A673 (cell line): ENCODE measurements at regions not wholly inside any gene's neighbourhood (a gene's known extent, or its start where the extent isn't known, plus 50 kb on each side); places are given as distances from the start of the nearest gene placed in this dataset.

Experiments
- CTCF ChIP-seq: fragments of 300-800, 200-600 bp; sonication (generic); conservative IDR thresholded peaks from 2 replicates; pipeline ENCODE4 v1.5.1; 2017; ENCODE audit warnings: low read depth, mild to moderate bottlenecking, antibody characterized with exemption, low read length, moderate library complexity, mixed read lengths
- EZH2 ChIP-seq: fragments of 200-600 bp; sonication (generic); IDR thresholded peaks from 2 replicates; pipeline ENCODE4 v1.6.1; 2017; ENCODE audit warnings: borderline replicate concordance, low read depth, mild to moderate bottlenecking, mixed read lengths, antibody characterized with exemption, low read length; ENCODE audit not compliant: poor library complexity, severe bottlenecking

- TF ChIP-seq EZH2 (no peak), CTCF (no peak)
Measured at GRCh38 chr6:108737594-108738546, 110.4 kb upstream of the ARMC2 start.
